ENCODE measurements at regions not wholly inside any gene's neighbourhood (a gene's known extent, or its start where the extent isn't known, plus 50 kb on each side); places are given as distances from the start of the nearest gene placed in this dataset.

- no peak for TF ChIP-seq CTCF (IDR thresholded peaks at IDR 0.05 in 8 of 11, conservative IDR thresholded peaks at IDR 0.05 in 3 of 11)
- no peak for TF ChIP-seq POLR2A (IDR thresholded peaks at IDR 0.05)
These were observed 84.5 kb upstream of the ATP10A start for GRCh38 chr15:25947323-25948314.
